HepG2 (cell line): ENCODE measurements at regions not wholly inside any gene's neighbourhood (a gene's known extent, or its start where the extent isn't known, plus 50 kb on each side); places are given as distances from the start of the nearest gene placed in this dataset.

Source experiments
- ATAC-seq: fragments of 200-7000 bp; cut with Tn5 transposase; 3 replicates; pipeline ENCODE4 v1.9.1; 2020; ENCODE audit warnings: mild to moderate bottlenecking, moderate library complexity
- BruUV-seq: library from RNA; stranded (reverse); fragments of 400-500 nt; replicated peaks from 2 replicates; lab custom pipeline; 2021; lab: Mats Ljungman, UMichigan
- CTCF ChIA-PET: fragments of 300-600 bp; formaldehyde crosslinking; extraction: SDS; loops from one replicate; lab custom pipeline; 2021; ENCODE audit warnings: low total read pairs, inconsistent platforms, low intra/inter-chr PET ratio; lab: Yijun Ruan, JAX
- POLR2A ChIA-PET: fragments of 350-600 bp; sonication (Branson Sonifier 250); formaldehyde crosslinking; loops from one replicate; lab custom pipeline; 2020; ENCODE audit warnings: antibody characterized with exemption, inconsistent platforms; lab: Yijun Ruan, JAX
- DNase-seq: peaks from one replicate; pipeline ENCODE4 v3.0.0-alpha.2; 2015; ENCODE audit warnings: low spot score
- FAIRE-seq: peaks from 3 replicates; lab custom pipeline; 2011; peaks lifted over from hg19 to GRCh38; lab: Jason Lieb, UNC
- H2AFZ ChIP-seq: one replicate; pipeline ENCODE4 v1.6.1; 2011; ENCODE audit warnings: low read length, inconsistent platforms
- H3K27ac ChIP-seq: fragments of 300-600 bp; 3 replicates; pipeline ENCODE4 v1.8.0; 2011; ENCODE audit warnings: mixed run types, mild to moderate bottlenecking, mixed read lengths, low read length, inconsistent platforms; ENCODE audit not compliant: insufficient read depth; ENCODE audit errors: extremely low read length
- H3K27me3 ChIP-seq, 2 experiments: fragments of 200-600 bp in 1 of 2; 2 replicates in 1 of 2; 3 replicates in 1 of 2; pipeline versions ENCODE4 v1.6.0 to v1.8.0; 2011; ENCODE audit warnings: low read length in 2 of 2, mild to moderate bottlenecking in 2 of 2, moderate library complexity in 2 of 2, inconsistent platforms in 1 of 2; ENCODE audit not compliant: insufficient read depth in 2 of 2, control insufficient read depth in 1 of 2
- H3K36me3 ChIP-seq, 2 experiments: fragments of 200-600 bp in 1 of 2; replicated peaks in 1 of 2; 2 replicates in 1 of 2; 3 replicates in 1 of 2; pipeline versions ENCODE4 v1.5.1 to v1.8.0; 2011; ENCODE audit warnings: low read length in 2 of 2, inconsistent platforms in 1 of 2; ENCODE audit not compliant: insufficient read depth in 2 of 2, control insufficient read depth in 1 of 2
- H3K4me1 ChIP-seq: 2 replicates; pipeline ENCODE4 v1.5.1; 2012; ENCODE audit warnings: low read length, inconsistent platforms; ENCODE audit not compliant: insufficient read depth
- H3K4me2 ChIP-seq: 2 replicates; pipeline ENCODE4 v1.6.0; 2011; ENCODE audit warnings: low read depth, low read length, inconsistent platforms
- H3K4me3 ChIP-seq, 3 experiments: fragments of 200-600 bp in 1 of 3; sonication (generic), shearing (Covaris generic) in 1 of 3; replicated peaks in 1 of 3; 2 replicates each; pipeline ENCODE4 v1.5.1; 2011 to 2016; ENCODE audit warnings: low read length in 3 of 3, inconsistent platforms in 2 of 3, low read depth in 2 of 3, mild to moderate bottlenecking in 2 of 3, control low read depth in 1 of 3, mixed read lengths in 1 of 3; ENCODE audit not compliant: insufficient read depth in 1 of 3
- H3K79me2 ChIP-seq: one replicate; pipeline ENCODE4 v1.6.1; 2011; ENCODE audit warnings: low read length, inconsistent platforms; ENCODE audit not compliant: insufficient read depth
- H3K9ac ChIP-seq: 2 replicates; pipeline ENCODE4 v1.6.0; 2011; ENCODE audit warnings: mild to moderate bottlenecking, low read depth, low read length, inconsistent platforms; ENCODE audit not compliant: insufficient read depth
- H3K9me3 ChIP-seq: 2 replicates; pipeline ENCODE4 v1.5.1; 2012; ENCODE audit warnings: mild to moderate bottlenecking, low read length
- H4K20me1 ChIP-seq: 2 replicates; pipeline ENCODE4 v1.6.0; 2011; ENCODE audit warnings: inconsistent platforms, mild to moderate bottlenecking, low read length, moderate library complexity; ENCODE audit not compliant: insufficient read depth
- CREB3 ChIP-seq: sonication (generic); formaldehyde crosslinking; IDR thresholded peaks from 2 replicates; pipeline ENCODE4 v1.5.0; 2020; ENCODE audit warnings: missing genetic modification reagents
- MTA1 ChIP-seq: sonication (generic); formaldehyde crosslinking; IDR thresholded peaks from 2 replicates; pipeline ENCODE4 v1.4.0; 2020; ENCODE audit warnings: missing genetic modification reagents, mild to moderate bottlenecking, borderline replicate concordance
- REL ChIP-seq: sonication (generic); formaldehyde crosslinking; conservative IDR thresholded peaks from 2 replicates; pipeline ENCODE4 v1.8.0; 2022; ENCODE audit warnings: mild to moderate bottlenecking, missing genetic modification reagents, moderate library complexity
- SAP130 ChIP-seq: IDR thresholded peaks from 2 replicates; pipeline ENCODE4 v1.6.1; 2016; ENCODE audit warnings: low read depth
- SOX5 ChIP-seq: IDR thresholded peaks from 2 replicates; pipeline ENCODE4 v1.6.1; 2016; ENCODE audit warnings: borderline replicate concordance
- TBL1XR1 ChIP-seq: fragments of 150-350 bp; IDR thresholded peaks from 2 replicates; pipeline ENCODE4 v1.6.1; 2014; ENCODE audit warnings: borderline replicate concordance, low read length; ENCODE audit not compliant: partially characterized antibody
- THAP8 ChIP-seq: sonication (generic); formaldehyde crosslinking; IDR thresholded peaks from 2 replicates; pipeline ENCODE4 v1.5.1; 2020; ENCODE audit warnings: missing genetic modification reagents, mild to moderate bottlenecking, borderline replicate concordance
- TRIM22 ChIP-seq: fragments of 450-650 bp; IDR thresholded peaks from 2 replicates; pipeline ENCODE4 v1.6.1; 2017
- ZKSCAN1 ChIP-seq: fragments of 150-350 bp; IDR thresholded peaks from 2 replicates; pipeline ENCODE4 v1.6.1; 2014; ENCODE audit warnings: low read length
- ZNF280B ChIP-seq: sonication (generic); formaldehyde crosslinking; IDR thresholded peaks from 2 replicates; pipeline ENCODE4 v1.5.0; 2020; ENCODE audit warnings: missing genetic modification reagents, mild to moderate bottlenecking, borderline replicate concordance
- ZNF562 ChIP-seq: sonication (generic); formaldehyde crosslinking; IDR thresholded peaks from 2 replicates; pipeline ENCODE4 v1.8.0; 2022; ENCODE audit warnings: missing genetic modification reagents, borderline replicate concordance
- WGBS: methylation state at CpG from one replicate; pipeline ENCODE4 v1.1.6; 2017; ENCODE audit warnings: low lambda C conversion rate; 5-methylcytosine and 5-hydroxymethylcytosine counted together
- in situ Hi-C: cut with HindIII; loops from 2 replicates; pipeline ENCODE4 v1.10.0; 2017; ENCODE audit warnings: low pct_unique_long_range_greater_than_20kb; ENCODE audit not compliant: extremely low pct_ligation_motif_present
- intact Hi-C: fragments of 100-400 bp; cut with micrococcal nuclease; formaldehyde crosslinking; loops from one replicate; pipeline ENCODE4 v1.10.0; 2022; ENCODE audit not compliant: unreplicated experiment

- no peak overlapping the region for H3K4me3 ChIP-seq
- intact Hi-C loops (no loop called here), in situ Hi-C loops (no loop called here)
- H3K9ac ChIP-seq = no peak overlapping the region
- ChIA-PET CTCF (no interaction called here), POLR2A (no interaction called here)
- 0% methylated on average over 2 of the region's 2 CpGs for WGBS
- TF ChIP-seq ZNF562 (CRISPR knock-in tag) = no peak
- no peak for TF ChIP-seq TBL1XR1
- no peak for TF ChIP-seq SAP130 (CRISPR knock-in tag)
- TF ChIP-seq ZKSCAN1 = no peak
- TF ChIP-seq SOX5 (CRISPR knock-in tag) = no peak
- TF ChIP-seq THAP8 (CRISPR knock-in tag) = no peak
- TF ChIP-seq MTA1 (CRISPR knock-in tag) = no peak
- no peak for TF ChIP-seq ZNF280B
- TF ChIP-seq REL = no peak
- TF ChIP-seq TRIM22 = no peak
- no peak for TF ChIP-seq CREB3 (CRISPR knock-in tag)
- FAIRE-seq (no peak), DNase-seq (no peak), ATAC-seq (no peak)
- no peaks in the 10 kb centered on the region for H3K36me3 ChIP-seq
- H3K27ac ChIP-seq = no peak overlapping the region
- no peak overlapping the region for H2AFZ ChIP-seq
- BruUV-seq = no TSS peak
- H3K4me1 ChIP-seq = no peaks in the 10 kb centered on the region
- H3K79me2 ChIP-seq = no peaks in the 10 kb centered on the region
- H3K4me2 ChIP-seq = no peak overlapping the region
- H3K9me3 ChIP-seq = no peaks in the 10 kb centered on the region
- H4K20me1 ChIP-seq = no peaks in the 10 kb centered on the region
- H3K27me3 ChIP-seq = no peaks in the 10 kb centered on the region
Observed at GRCh38 chr2:180159921-180160320, 152.8 kb upstream of the CWC22 start.
